Prostate gland (tissue), 2 donors: ENCODE measurements at regions not wholly inside any gene's neighbourhood (a gene's known extent, or its start where the extent isn't known, plus 50 kb on each side); places are given as distances from the start of the nearest gene placed in this dataset.
"Not testable (repeated sequence)": the region's sequence is repeated elsewhere in the genome, so short reads cannot be mapped to it uniquely, and the experiment has no call there.

Source experiments
- CTCF ChIP-seq, 4 experiments: fragments of 200-600 bp in 2 of 4; fragments of 450-650 bp in 2 of 4; sonication (generic) in 2 of 4; IDR thresholded peaks; 1 replicate in 3 of 4; 2 replicates in 1 of 4; pipeline ENCODE4 v1.5.1; 2016 to 2019; ENCODE audit warnings: antibody characterized with exemption in 4 of 4, mild to moderate bottlenecking in 2 of 4, moderate library complexity in 2 of 4
- POLR2A ChIP-seq: fragments of 450-650 bp; IDR thresholded peaks from one replicate; pipeline ENCODE4 v1.6.1; 2016; ENCODE audit warnings: antibody characterized with exemption, mild to moderate bottlenecking
- POLR2AphosphoS5 ChIP-seq: sonication (generic); formaldehyde crosslinking; IDR thresholded peaks from one replicate; pipeline ENCODE4 v1.6.1; 2017; ENCODE audit warnings: antibody characterized with exemption

DNA sequence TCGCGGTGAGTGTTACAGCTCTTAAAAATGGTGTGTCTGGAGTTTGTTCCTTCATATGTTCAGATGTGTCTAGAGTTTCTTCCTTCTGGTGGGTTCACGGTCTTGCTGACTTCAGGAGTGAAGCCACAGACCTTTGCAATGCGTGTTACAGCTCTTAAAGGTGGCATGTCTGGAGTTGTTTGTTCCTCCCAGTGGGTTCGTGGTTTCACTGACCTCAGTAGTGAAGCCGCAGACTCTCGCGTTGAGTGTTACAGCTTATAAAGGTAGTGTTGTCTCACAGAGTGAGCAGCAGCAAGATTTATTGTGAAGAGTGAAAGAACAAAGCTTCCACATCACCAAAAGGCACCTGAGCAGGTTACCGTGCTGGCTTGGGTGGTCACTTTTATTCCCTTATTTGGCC lies 135.9 kb upstream of the INTU start:
- TF ChIP-seq CTCF (IDR thresholded peaks at IDR 0.05); POLR2AphosphoS5; POLR2A: not testable (repeated sequence)
